ENCODE measurements at regions not wholly inside any gene's neighbourhood (a gene's known extent, or its start where the extent isn't known, plus 50 kb on each side); places are given as distances from the start of the nearest gene placed in this dataset.

GRCh38 chr5:106543330-106543729, 1127.4 kb downstream of the EFNA5 start:
- POLR2A ChIA-PET: no interaction called here
- no peak for TF ChIP-seq CTCF (IDR thresholded peaks at IDR 0.05; ENCODE audit: unreplicated experiment)
- Mint-ChIP-seq H3K36me3 (ENCODE audit: insufficient read depth, unreplicated experiment) (no peaks in the 10 kb centered on the region), H3K27me3 (ENCODE audit: insufficient read depth, unreplicated experiment) (no peaks in the 10 kb centered on the region), H3K9me3 (ENCODE audit: unreplicated experiment) (peaks cover 16% of the 10 kb centered on the region), H3K27ac (ENCODE audit: low read depth, unreplicated experiment) (no peak overlapping the region), H3K4me1 (ENCODE audit: insufficient read depth, unreplicated experiment) (no peaks in the 10 kb centered on the region), H3K4me3 (ENCODE audit: unreplicated experiment) (no peak overlapping the region)
- no TSS peak for BruUV-seq (replicated peaks)
- intact Hi-C loops (cut with micrococcal nuclease): no loop called here
- DNase-seq (ENCODE audit: unreplicated experiment): no peak
- CTCF ChIA-PET: no interaction called here

- DNase-seq (ENCODE audit: unreplicated experiment): no peak
- CTCF ChIA-PET: no interaction called here
- H3K27me3 Mint-ChIP-seq (ENCODE audit: insufficient read depth, unreplicated experiment): no peaks in the 10 kb centered on the region
- no peaks in the 10 kb centered on the region for H3K4me1 Mint-ChIP-seq (ENCODE audit: insufficient read depth, unreplicated experiment)
- H3K4me3 Mint-ChIP-seq (ENCODE audit: unreplicated experiment): no peak overlapping the region
- intact Hi-C loops (cut with micrococcal nuclease): no loop called here
- H3K9me3 Mint-ChIP-seq (ENCODE audit: unreplicated experiment): no peaks in the 10 kb centered on the region
- H3K36me3 Mint-ChIP-seq (ENCODE audit: insufficient read depth, unreplicated experiment): no peaks in the 10 kb centered on the region
- POLR2A ChIA-PET: no interaction called here
- no peak overlapping the region for H3K27ac Mint-ChIP-seq (ENCODE audit: low read depth, unreplicated experiment)
- BruUV-seq (replicated peaks): no TSS peak
- TF ChIP-seq CTCF (IDR thresholded peaks at IDR 0.05; ENCODE audit: unreplicated experiment): no peak
Measured at GRCh38 chr5:106530150-106530549, 1140.6 kb downstream of the EFNA5 start.

GRCh38 chr5:106525438-106525837, 1145.3 kb downstream of the EFNA5 start:
- H3K27me3 Mint-ChIP-seq (ENCODE audit: insufficient read depth, unreplicated experiment): no peaks in the 10 kb centered on the region
- CTCF ChIA-PET: no interaction called here
- TF ChIP-seq CTCF (IDR thresholded peaks at IDR 0.05; ENCODE audit: unreplicated experiment): no peak
- no peaks in the 10 kb centered on the region for H3K9me3 Mint-ChIP-seq (ENCODE audit: unreplicated experiment)
- DNase-seq (ENCODE audit: unreplicated experiment): no peak
- BruUV-seq (replicated peaks): no TSS peak
- H3K4me1 Mint-ChIP-seq (ENCODE audit: insufficient read depth, unreplicated experiment): no peaks in the 10 kb centered on the region
- H3K36me3 Mint-ChIP-seq (ENCODE audit: insufficient read depth, unreplicated experiment): no peaks in the 10 kb centered on the region
- H3K27ac Mint-ChIP-seq (ENCODE audit: low read depth, unreplicated experiment): no peak overlapping the region
- intact Hi-C loops (cut with micrococcal nuclease): no loop called here
- H3K4me3 Mint-ChIP-seq (ENCODE audit: unreplicated experiment): no peak overlapping the region
- POLR2A ChIA-PET: no interaction called here

- Mint-ChIP-seq H3K36me3 (ENCODE audit: insufficient read depth, unreplicated experiment) (no peaks in the 10 kb centered on the region), H3K27me3 (ENCODE audit: insufficient read depth, unreplicated experiment) (no peaks in the 10 kb centered on the region), H3K4me1 (ENCODE audit: insufficient read depth, unreplicated experiment) (no peaks in the 10 kb centered on the region), H3K27ac (ENCODE audit: low read depth, unreplicated experiment) (no peak overlapping the region), H3K4me3 (ENCODE audit: unreplicated experiment) (no peak overlapping the region), H3K9me3 (ENCODE audit: unreplicated experiment) (no peaks in the 10 kb centered on the region)
- POLR2A ChIA-PET: no interaction called here
- CTCF ChIA-PET: no interaction called here
- intact Hi-C loops (cut with micrococcal nuclease): no loop called here
- no TSS peak for BruUV-seq (replicated peaks)
- TF ChIP-seq CTCF (IDR thresholded peaks at IDR 0.05; ENCODE audit: unreplicated experiment): no peak
- no peak for DNase-seq (ENCODE audit: unreplicated experiment)
Measured at GRCh38 chr5:106523852-106524251, 1146.9 kb downstream of the EFNA5 start.

Measured in MCF 10A (cell line).